ENCODE measurements at regions not wholly inside any gene's neighbourhood (a gene's known extent, or its start where the extent isn't known, plus 50 kb on each side); places are given as distances from the start of the nearest gene placed in this dataset.

DNA sequence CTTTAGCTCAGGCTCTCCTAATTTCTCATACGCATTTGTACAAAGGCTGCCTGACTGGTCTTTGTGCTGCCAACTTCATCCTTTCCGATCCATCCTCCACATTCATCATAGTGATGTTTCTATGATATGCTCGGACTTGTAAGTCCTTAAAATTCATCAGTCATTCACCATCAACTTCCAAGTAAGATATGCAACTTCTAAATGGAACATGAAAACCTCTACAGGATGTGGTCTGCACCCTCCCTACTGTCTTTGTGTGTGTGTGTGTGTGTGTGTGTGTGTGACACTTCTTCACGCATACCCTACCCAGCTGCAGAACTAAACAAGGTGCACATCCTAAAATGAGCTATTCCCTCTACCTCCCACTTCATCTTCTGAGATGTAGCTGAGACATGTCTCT, 397.9 kb upstream of the NR5A2 start:
- TF ChIP-seq, protein P1, sequence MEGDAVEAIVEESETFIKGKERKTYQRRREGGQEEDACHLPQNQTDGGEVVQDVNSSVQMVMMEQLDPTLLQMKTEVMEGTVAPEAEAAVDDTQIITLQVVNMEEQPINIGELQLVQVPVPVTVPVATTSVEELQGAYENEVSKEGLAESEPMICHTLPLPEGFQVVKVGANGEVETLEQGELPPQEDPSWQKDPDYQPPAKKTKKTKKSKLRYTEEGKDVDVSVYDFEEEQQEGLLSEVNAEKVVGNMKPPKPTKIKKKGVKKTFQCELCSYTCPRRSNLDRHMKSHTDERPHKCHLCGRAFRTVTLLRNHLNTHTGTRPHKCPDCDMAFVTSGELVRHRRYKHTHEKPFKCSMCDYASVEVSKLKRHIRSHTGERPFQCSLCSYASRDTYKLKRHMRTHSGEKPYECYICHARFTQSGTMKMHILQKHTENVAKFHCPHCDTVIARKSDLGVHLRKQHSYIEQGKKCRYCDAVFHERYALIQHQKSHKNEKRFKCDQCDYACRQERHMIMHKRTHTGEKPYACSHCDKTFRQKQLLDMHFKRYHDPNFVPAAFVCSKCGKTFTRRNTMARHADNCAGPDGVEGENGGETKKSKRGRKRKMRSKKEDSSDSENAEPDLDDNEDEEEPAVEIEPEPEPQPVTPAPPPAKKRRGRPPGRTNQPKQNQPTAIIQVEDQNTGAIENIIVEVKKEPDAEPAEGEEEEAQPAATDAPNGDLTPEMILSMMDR (IDR thresholded peaks at IDR 0.05), result no peak
- TF ChIP-seq POLR2A (IDR thresholded peaks at IDR 0.05), result no peak

All from Peyer's patch (tissue), 4 donors.